ENCODE measurements at regions not wholly inside any gene's neighbourhood (a gene's known extent, or its start where the extent isn't known, plus 50 kb on each side); places are given as distances from the start of the nearest gene placed in this dataset.

DNA sequence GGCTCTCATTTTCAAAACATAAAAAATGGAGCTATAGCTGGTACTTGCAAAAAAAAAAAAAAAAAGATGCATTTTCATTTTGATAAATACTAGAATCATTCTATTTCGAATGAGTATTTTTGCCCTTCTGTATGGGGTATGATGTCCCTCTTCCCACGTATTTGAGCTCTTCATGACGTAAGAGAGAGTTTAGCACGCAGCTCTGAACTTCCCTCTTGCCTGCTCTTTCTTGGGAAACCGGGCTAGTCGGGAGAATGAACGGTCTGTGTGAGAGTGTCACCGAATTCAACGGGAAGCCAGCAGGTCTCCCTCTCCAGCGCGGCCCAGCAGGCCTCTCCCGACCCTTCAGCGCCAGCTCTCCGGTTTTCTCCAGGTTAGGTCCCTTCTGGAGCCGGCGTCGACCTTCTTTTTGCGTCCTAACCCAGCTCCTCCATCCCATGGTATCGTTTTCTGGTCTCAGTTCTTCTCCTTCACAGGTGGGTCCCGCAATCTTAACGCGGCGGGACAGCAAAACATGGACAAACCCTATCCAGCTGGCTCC lies 159.2 kb upstream of the PITRM1 start:
- DNase-seq (ENCODE audit: low read depth in 2 of 2) = no peak
- Histone ChIP-seq H4K20me1 (ENCODE audit: control insufficient read depth, extremely low read depth, insufficient read depth, low read length) (no peaks in the 10 kb centered on the region), H3K4me2 (ENCODE audit: extremely low read depth, insufficient read depth, low read length) (no peak overlapping the region), H3K4me3 (replicated peaks in 1 of 4; ENCODE audit: control extremely low read depth in 1 of 4, insufficient read depth in 1 of 4, low read depth in 3 of 4, low read length in 4 of 4) (no peak overlapping the region), H3K36me3 (ENCODE audit: control insufficient read depth, insufficient read depth, low read length) (no peaks in the 10 kb centered on the region), H3K9ac (ENCODE audit: insufficient read depth, low read length) (no peak overlapping the region), H3K79me2 (ENCODE audit: control insufficient read depth, insufficient read depth, low read length) (no peaks in the 10 kb centered on the region), H2AFZ (ENCODE audit: low read length) (no peak overlapping the region), H3K27ac (ENCODE audit: insufficient read depth, low read length) (no peak overlapping the region), H3K9me3 (ENCODE audit: control insufficient read depth, insufficient read depth, low read depth, low read length) (no peaks in the 10 kb centered on the region), H3K4me1 (ENCODE audit: control insufficient read depth, extremely low read depth, insufficient read depth, low read length) (no peaks in the 10 kb centered on the region), H3K27me3 (ENCODE audit: control insufficient read depth, insufficient read depth, low read length) (no peaks in the 10 kb centered on the region)
- TF ChIP-seq, protein P1, sequence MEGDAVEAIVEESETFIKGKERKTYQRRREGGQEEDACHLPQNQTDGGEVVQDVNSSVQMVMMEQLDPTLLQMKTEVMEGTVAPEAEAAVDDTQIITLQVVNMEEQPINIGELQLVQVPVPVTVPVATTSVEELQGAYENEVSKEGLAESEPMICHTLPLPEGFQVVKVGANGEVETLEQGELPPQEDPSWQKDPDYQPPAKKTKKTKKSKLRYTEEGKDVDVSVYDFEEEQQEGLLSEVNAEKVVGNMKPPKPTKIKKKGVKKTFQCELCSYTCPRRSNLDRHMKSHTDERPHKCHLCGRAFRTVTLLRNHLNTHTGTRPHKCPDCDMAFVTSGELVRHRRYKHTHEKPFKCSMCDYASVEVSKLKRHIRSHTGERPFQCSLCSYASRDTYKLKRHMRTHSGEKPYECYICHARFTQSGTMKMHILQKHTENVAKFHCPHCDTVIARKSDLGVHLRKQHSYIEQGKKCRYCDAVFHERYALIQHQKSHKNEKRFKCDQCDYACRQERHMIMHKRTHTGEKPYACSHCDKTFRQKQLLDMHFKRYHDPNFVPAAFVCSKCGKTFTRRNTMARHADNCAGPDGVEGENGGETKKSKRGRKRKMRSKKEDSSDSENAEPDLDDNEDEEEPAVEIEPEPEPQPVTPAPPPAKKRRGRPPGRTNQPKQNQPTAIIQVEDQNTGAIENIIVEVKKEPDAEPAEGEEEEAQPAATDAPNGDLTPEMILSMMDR (conservative IDR thresholded peaks at IDR 0.05 in 1 of 2, IDR thresholded peaks at IDR 0.05 in 1 of 2; ENCODE audit: low read depth in 1 of 2, low read length in 2 of 2) = no peak
- TF ChIP-seq EZH2 (IDR thresholded peaks at IDR 0.05; ENCODE audit: low read length, missing control alignments) = no peak

DNA sequence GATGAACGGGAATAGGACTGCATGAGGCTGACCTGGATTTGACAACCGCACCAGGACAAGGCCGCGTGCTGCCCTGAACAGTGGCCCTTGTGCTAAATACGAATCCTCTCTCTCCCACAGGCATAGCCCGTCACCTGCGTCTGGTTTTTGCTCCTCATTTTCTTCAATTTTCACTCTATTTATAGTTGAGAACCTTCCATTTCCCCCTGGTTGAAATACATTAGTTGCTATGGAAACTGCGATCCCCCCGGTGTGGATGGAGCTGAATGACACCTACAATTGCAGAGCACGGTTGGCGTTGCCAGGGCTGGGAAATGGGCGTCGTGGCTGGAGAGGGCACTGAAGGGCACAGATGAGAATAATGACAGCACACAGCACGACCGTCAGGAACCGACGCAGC lies 158.6 kb upstream of the PITRM1 start:
- no peak for DNase-seq (ENCODE audit: low read depth in 2 of 2)
- Histone ChIP-seq H3K27me3 (ENCODE audit: control insufficient read depth, insufficient read depth, low read length) (no peaks in the 10 kb centered on the region), H3K9ac (ENCODE audit: insufficient read depth, low read length) (no peak overlapping the region), H2AFZ (ENCODE audit: low read length) (no peak overlapping the region), H3K4me2 (ENCODE audit: extremely low read depth, insufficient read depth, low read length) (no peak overlapping the region), H3K27ac (ENCODE audit: insufficient read depth, low read length) (no peak overlapping the region), H3K4me1 (ENCODE audit: control insufficient read depth, extremely low read depth, insufficient read depth, low read length) (no peaks in the 10 kb centered on the region), H4K20me1 (ENCODE audit: control insufficient read depth, extremely low read depth, insufficient read depth, low read length) (no peaks in the 10 kb centered on the region), H3K79me2 (ENCODE audit: control insufficient read depth, insufficient read depth, low read length) (no peaks in the 10 kb centered on the region), H3K4me3 (replicated peaks in 1 of 4; ENCODE audit: control extremely low read depth in 1 of 4, insufficient read depth in 1 of 4, low read depth in 3 of 4, low read length in 4 of 4) (no peak overlapping the region), H3K36me3 (ENCODE audit: control insufficient read depth, insufficient read depth, low read length) (no peaks in the 10 kb centered on the region), H3K9me3 (ENCODE audit: control insufficient read depth, insufficient read depth, low read depth, low read length) (no peaks in the 10 kb centered on the region)
- TF ChIP-seq, protein P1 (conservative IDR thresholded peaks at IDR 0.05 in 1 of 2, IDR thresholded peaks at IDR 0.05 in 1 of 2; ENCODE audit: low read depth in 1 of 2, low read length in 2 of 2) = no peak
- TF ChIP-seq EZH2 (IDR thresholded peaks at IDR 0.05; ENCODE audit: low read length, missing control alignments) = no peak

DNA sequence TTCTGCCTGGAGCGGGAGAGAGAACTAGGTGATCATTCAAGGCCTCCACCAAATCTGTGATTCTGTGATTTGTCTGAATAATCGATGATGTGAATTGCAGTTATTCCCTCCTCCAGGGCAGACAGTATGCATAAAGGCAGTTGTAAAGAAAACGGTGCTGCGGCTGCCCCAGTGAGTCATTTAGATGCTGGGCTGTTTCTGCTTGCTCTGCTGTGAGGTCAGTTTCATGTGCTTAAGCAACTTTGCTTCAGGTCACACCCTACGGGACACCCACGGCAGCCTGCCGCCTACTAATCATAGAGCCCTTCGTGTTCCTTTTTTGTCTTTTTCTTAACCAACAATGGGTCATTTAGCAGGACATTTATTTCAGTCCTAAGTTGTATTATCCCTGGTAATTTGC lies 158.1 kb upstream of the PITRM1 start:
- H3K79me2 ChIP-seq (ENCODE audit: control insufficient read depth, insufficient read depth, low read length) = no peaks in the 10 kb centered on the region
- no peak overlapping the region for H3K9ac ChIP-seq (ENCODE audit: insufficient read depth, low read length)
- DNase-seq (ENCODE audit: low read depth in 2 of 2) = peak; percentile 79 to 85
- H3K4me2 ChIP-seq (ENCODE audit: extremely low read depth, insufficient read depth, low read length) = no peak overlapping the region
- no peak overlapping the region for H3K4me3 ChIP-seq (replicated peaks in 1 of 4; ENCODE audit: control extremely low read depth in 1 of 4, insufficient read depth in 1 of 4, low read depth in 3 of 4, low read length in 4 of 4)
- no peak overlapping the region for H2AFZ ChIP-seq (ENCODE audit: low read length)
- no peaks in the 10 kb centered on the region for H4K20me1 ChIP-seq (ENCODE audit: control insufficient read depth, extremely low read depth, insufficient read depth, low read length)
- H3K9me3 ChIP-seq (ENCODE audit: control insufficient read depth, insufficient read depth, low read depth, low read length) = no peaks in the 10 kb centered on the region
- no peak for TF ChIP-seq EZH2 (IDR thresholded peaks at IDR 0.05; ENCODE audit: low read length, missing control alignments)
- no peaks in the 10 kb centered on the region for H3K27me3 ChIP-seq (ENCODE audit: control insufficient read depth, insufficient read depth, low read length)
- no peak overlapping the region for H3K27ac ChIP-seq (ENCODE audit: insufficient read depth, low read length)
- H3K36me3 ChIP-seq (ENCODE audit: control insufficient read depth, insufficient read depth, low read length) = no peaks in the 10 kb centered on the region
- H3K4me1 ChIP-seq (ENCODE audit: control insufficient read depth, extremely low read depth, insufficient read depth, low read length) = no peaks in the 10 kb centered on the region
